GM23338 (cell line): ENCODE measurements at regions not wholly inside any gene's neighbourhood (a gene's known extent, or its start where the extent isn't known, plus 50 kb on each side); places are given as distances from the start of the nearest gene placed in this dataset.

Experiments used
- ATAC-seq: fragments of 200-7000 bp; cut with Tn5 transposase; 3 replicates; pipeline ENCODE4 v1.9.1; 2020
- DNase-seq: peaks from one replicate; pipeline ENCODE4 v3.0.0-alpha.2; 2015; ENCODE audit warnings: low spot score
- H2AFZ ChIP-seq: fragments of 200-600 bp; sonication (generic); 2 replicates; pipeline ENCODE4 v1.8.0; 2016; ENCODE audit warnings: antibody characterized with exemption, mild to moderate bottlenecking, moderate library complexity
- H3F3A ChIP-seq: fragments of 200-600 bp; sonication (generic); replicated peaks from 2 replicates; pipeline ENCODE4 v1.8.0; 2017; ENCODE audit warnings: antibody characterized with exemption, mixed run types, low read depth
- H3K27ac ChIP-seq: fragments of 200-600 bp; sonication (generic); 2 replicates; pipeline ENCODE4 v1.6.1; 2016; ENCODE audit warnings: low read depth
- H3K27me3 ChIP-seq: fragments of 200-600 bp; sonication (generic); 2 replicates; pipeline ENCODE4 v1.8.0; 2016; ENCODE audit warnings: mild to moderate bottlenecking, mixed run types, moderate library complexity; ENCODE audit not compliant: insufficient read depth
- H3K36me3 ChIP-seq: fragments of 200-600 bp; sonication (generic); 2 replicates; pipeline ENCODE4 v1.8.0; 2016; ENCODE audit warnings: mild to moderate bottlenecking; ENCODE audit not compliant: insufficient read depth
- H3K4me1 ChIP-seq: fragments of 200-600 bp; sonication (generic); 2 replicates; pipeline ENCODE4 v1.8.0; 2016; ENCODE audit warnings: mild to moderate bottlenecking, moderate library complexity; ENCODE audit not compliant: insufficient read depth
- H3K4me2 ChIP-seq: fragments of 200-600 bp; sonication (generic); 2 replicates; pipeline ENCODE4 v1.7.1; 2017; ENCODE audit warnings: mixed run types
- H3K4me3 ChIP-seq: fragments of 200-600 bp; sonication (generic); 2 replicates; pipeline ENCODE4 v1.6.1; 2016; ENCODE audit warnings: mixed run types
- H3K79me2 ChIP-seq: fragments of 200-600 bp; sonication (generic); replicated peaks from 2 replicates; pipeline ENCODE4 v1.8.0; 2017; ENCODE audit warnings: mild to moderate bottlenecking; ENCODE audit not compliant: insufficient read depth
- H3K9me2 ChIP-seq: fragments of 200-600 bp; sonication (generic); 2 replicates; pipeline ENCODE4 v1.8.0; 2017; ENCODE audit not compliant: insufficient read depth
- H4K20me1 ChIP-seq: fragments of 200-600 bp; sonication (generic); replicated peaks from 2 replicates; pipeline ENCODE4 v1.8.0; 2017; ENCODE audit warnings: mild to moderate bottlenecking; ENCODE audit not compliant: insufficient read depth
- H3K27ac Mint-ChIP-seq: 2 replicates; pipeline ENCODE4 v1.8.0; 2020; ENCODE audit warnings: inconsistent platforms, mild to moderate bottlenecking, moderate library complexity, mixed read lengths
- H3K27me3 Mint-ChIP-seq: 3 replicates; pipeline ENCODE4 v1.8.0; 2022; ENCODE audit warnings: low read depth, mild to moderate bottlenecking, moderate library complexity, mixed read lengths, inconsistent platforms; ENCODE audit not compliant: insufficient read depth, poor library complexity
- H3K36me3 Mint-ChIP-seq: 3 replicates; pipeline ENCODE4 v1.8.0; 2021; ENCODE audit warnings: low read depth, mild to moderate bottlenecking, inconsistent platforms, moderate library complexity, mixed read lengths
- H3K4me1 Mint-ChIP-seq: 3 replicates; pipeline ENCODE4 v1.8.0; 2020; ENCODE audit warnings: mild to moderate bottlenecking, inconsistent platforms, mixed read lengths
- H3K4me3 Mint-ChIP-seq: 3 replicates; pipeline ENCODE4 v1.8.0; 2021; ENCODE audit warnings: moderate library complexity, mild to moderate bottlenecking, inconsistent platforms, mixed read lengths
- H3K9me3 Mint-ChIP-seq: 3 replicates; pipeline ENCODE4 v1.8.0; 2020; ENCODE audit warnings: moderate library complexity, mild to moderate bottlenecking, inconsistent platforms, mixed read lengths
- CREB1 ChIP-seq: fragments of 250-450 bp; sonication (Bioruptor Pico); IDR thresholded peaks from 2 replicates; pipeline ENCODE4 v1.5.0; 2020; ENCODE audit warnings: low read depth, mild to moderate bottlenecking, moderate library complexity
- EZH2 ChIP-seq: fragments of 200-600 bp; sonication (generic); IDR thresholded peaks from one replicate; pipeline ENCODE4 v1.8.0; 2017; ENCODE audit warnings: antibody characterized with exemption, mild to moderate bottlenecking, low read depth; ENCODE audit not compliant: unreplicated experiment
- EZH2phosphoT487 ChIP-seq: fragments of 200-600 bp; sonication (generic); IDR thresholded peaks from one replicate; pipeline ENCODE4 v1.8.1; 2018; ENCODE audit warnings: antibody characterized with exemption; ENCODE audit not compliant: unreplicated experiment
- JUNB ChIP-seq: IDR thresholded peaks from one replicate; pipeline ENCODE4 v1.6.1; 2016; ENCODE audit warnings: antibody characterized with exemption; ENCODE audit not compliant: unreplicated experiment
- NANOG ChIP-seq: IDR thresholded peaks from 2 replicates; pipeline ENCODE4 v1.6.1; 2016; ENCODE audit warnings: antibody characterized with exemption, borderline replicate concordance
- POLR2AphosphoS5 ChIP-seq: IDR thresholded peaks from 2 replicates; pipeline ENCODE4 v1.6.1; 2016; ENCODE audit warnings: antibody characterized with exemption, low read depth
- STAT1 ChIP-seq: IDR thresholded peaks from one replicate; pipeline ENCODE4 v1.6.1; 2016; ENCODE audit warnings: antibody characterized with exemption; ENCODE audit not compliant: unreplicated experiment
- ZNF114 ChIP-seq: fragments of 250-450 bp; sonication (Bioruptor Pico); IDR thresholded peaks from 2 replicates; pipeline ENCODE4 v1.5.0; 2020; ENCODE audit warnings: mild to moderate bottlenecking, moderate library complexity
- ZNF331 ChIP-seq: fragments of 250-450 bp; sonication (Bioruptor Pico); IDR thresholded peaks from 2 replicates; pipeline ENCODE4 v1.5.0; 2020; ENCODE audit warnings: low read depth, mild to moderate bottlenecking, moderate library complexity
- TF ChIP-seq, protein P1 (sequence below): IDR thresholded peaks from 2 replicates; pipeline ENCODE4 v1.6.1; 2016; ENCODE audit warnings: antibody characterized with exemption
- TF ChIP-seq, protein P2 (sequence below), 2 experiments: fragments of 200-600 bp in 1 of 2; sonication (generic) in 1 of 2; conservative IDR thresholded peaks; 2 replicates each; pipeline versions ENCODE4 v1.5.1 to v1.6.1; 2016 to 2017; ENCODE audit warnings: antibody characterized with exemption in 2 of 2, low read depth in 2 of 2, mild to moderate bottlenecking in 2 of 2, moderate library complexity in 1 of 2
- TF ChIP-seq, protein P3 (sequence below): fragments of 250-450 bp; sonication (Bioruptor Pico); IDR thresholded peaks from 2 replicates; pipeline ENCODE4 v1.5.0; 2020; ENCODE audit warnings: mild to moderate bottlenecking, moderate library complexity
- TF ChIP-seq, protein P4 (sequence below): IDR thresholded peaks from one replicate; pipeline ENCODE4 v1.6.1; 2018; ENCODE audit warnings: antibody characterized with exemption; ENCODE audit not compliant: unreplicated experiment

DNA sequence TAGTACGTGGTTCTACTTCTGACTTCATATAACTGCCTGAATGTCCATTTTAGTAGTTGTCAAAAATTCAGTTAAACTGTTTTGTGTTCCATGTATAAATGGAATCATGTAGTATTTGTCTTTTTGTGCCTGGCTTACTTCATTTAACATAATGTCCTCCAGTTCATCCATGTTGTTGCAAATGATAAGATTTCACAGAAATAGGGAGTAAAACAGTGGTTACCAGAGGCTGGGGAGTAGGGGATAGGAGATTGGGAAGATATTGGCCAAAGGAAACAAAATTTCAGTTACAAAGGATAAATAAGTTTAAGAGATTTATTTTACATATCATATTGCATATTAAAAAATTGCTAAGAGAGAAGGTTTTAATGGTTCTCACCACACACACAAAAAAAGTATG, 425.0 kb upstream of the MEF2C start:
- Histone ChIP-seq H3K9me2 (no peaks in the 10 kb centered on the region), H3F3A (no peaks in the 10 kb centered on the region), H3K27me3 (no peaks in the 10 kb centered on the region), H3K36me3 (no peaks in the 10 kb centered on the region), H3K4me1 (no peaks in the 10 kb centered on the region), H3K27ac (no peak overlapping the region), H3K4me2 (no peak overlapping the region), H3K4me3 (no peak overlapping the region), H3K79me2 (no peaks in the 10 kb centered on the region), H2AFZ (no peak overlapping the region), H4K20me1 (no peaks in the 10 kb centered on the region)
- H3K36me3 Mint-ChIP-seq, result no peaks in the 10 kb centered on the region
- no peak for TF ChIP-seq EZH2
- TF ChIP-seq NANOG, result no peak
- TF ChIP-seq CREB1 (CRISPR knock-in tag), result no peak
- TF ChIP-seq ZNF114 (CRISPR knock-in tag), result no peak
- TF ChIP-seq, protein P1, sequence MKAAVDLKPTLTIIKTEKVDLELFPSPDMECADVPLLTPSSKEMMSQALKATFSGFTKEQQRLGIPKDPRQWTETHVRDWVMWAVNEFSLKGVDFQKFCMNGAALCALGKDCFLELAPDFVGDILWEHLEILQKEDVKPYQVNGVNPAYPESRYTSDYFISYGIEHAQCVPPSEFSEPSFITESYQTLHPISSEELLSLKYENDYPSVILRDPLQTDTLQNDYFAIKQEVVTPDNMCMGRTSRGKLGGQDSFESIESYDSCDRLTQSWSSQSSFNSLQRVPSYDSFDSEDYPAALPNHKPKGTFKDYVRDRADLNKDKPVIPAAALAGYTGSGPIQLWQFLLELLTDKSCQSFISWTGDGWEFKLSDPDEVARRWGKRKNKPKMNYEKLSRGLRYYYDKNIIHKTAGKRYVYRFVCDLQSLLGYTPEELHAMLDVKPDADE, result no peak
- TF ChIP-seq ZNF331 (CRISPR knock-in tag), result no peak
- TF ChIP-seq EZH2phosphoT487, result no peak
- TF ChIP-seq JUNB, result no peak
- TF ChIP-seq, protein P2, sequence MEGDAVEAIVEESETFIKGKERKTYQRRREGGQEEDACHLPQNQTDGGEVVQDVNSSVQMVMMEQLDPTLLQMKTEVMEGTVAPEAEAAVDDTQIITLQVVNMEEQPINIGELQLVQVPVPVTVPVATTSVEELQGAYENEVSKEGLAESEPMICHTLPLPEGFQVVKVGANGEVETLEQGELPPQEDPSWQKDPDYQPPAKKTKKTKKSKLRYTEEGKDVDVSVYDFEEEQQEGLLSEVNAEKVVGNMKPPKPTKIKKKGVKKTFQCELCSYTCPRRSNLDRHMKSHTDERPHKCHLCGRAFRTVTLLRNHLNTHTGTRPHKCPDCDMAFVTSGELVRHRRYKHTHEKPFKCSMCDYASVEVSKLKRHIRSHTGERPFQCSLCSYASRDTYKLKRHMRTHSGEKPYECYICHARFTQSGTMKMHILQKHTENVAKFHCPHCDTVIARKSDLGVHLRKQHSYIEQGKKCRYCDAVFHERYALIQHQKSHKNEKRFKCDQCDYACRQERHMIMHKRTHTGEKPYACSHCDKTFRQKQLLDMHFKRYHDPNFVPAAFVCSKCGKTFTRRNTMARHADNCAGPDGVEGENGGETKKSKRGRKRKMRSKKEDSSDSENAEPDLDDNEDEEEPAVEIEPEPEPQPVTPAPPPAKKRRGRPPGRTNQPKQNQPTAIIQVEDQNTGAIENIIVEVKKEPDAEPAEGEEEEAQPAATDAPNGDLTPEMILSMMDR (conservative IDR thresholded peaks at IDR 0.05; ENCODE audit: low read depth in 2 of 2), result no peak
- TF ChIP-seq, protein P3, sequence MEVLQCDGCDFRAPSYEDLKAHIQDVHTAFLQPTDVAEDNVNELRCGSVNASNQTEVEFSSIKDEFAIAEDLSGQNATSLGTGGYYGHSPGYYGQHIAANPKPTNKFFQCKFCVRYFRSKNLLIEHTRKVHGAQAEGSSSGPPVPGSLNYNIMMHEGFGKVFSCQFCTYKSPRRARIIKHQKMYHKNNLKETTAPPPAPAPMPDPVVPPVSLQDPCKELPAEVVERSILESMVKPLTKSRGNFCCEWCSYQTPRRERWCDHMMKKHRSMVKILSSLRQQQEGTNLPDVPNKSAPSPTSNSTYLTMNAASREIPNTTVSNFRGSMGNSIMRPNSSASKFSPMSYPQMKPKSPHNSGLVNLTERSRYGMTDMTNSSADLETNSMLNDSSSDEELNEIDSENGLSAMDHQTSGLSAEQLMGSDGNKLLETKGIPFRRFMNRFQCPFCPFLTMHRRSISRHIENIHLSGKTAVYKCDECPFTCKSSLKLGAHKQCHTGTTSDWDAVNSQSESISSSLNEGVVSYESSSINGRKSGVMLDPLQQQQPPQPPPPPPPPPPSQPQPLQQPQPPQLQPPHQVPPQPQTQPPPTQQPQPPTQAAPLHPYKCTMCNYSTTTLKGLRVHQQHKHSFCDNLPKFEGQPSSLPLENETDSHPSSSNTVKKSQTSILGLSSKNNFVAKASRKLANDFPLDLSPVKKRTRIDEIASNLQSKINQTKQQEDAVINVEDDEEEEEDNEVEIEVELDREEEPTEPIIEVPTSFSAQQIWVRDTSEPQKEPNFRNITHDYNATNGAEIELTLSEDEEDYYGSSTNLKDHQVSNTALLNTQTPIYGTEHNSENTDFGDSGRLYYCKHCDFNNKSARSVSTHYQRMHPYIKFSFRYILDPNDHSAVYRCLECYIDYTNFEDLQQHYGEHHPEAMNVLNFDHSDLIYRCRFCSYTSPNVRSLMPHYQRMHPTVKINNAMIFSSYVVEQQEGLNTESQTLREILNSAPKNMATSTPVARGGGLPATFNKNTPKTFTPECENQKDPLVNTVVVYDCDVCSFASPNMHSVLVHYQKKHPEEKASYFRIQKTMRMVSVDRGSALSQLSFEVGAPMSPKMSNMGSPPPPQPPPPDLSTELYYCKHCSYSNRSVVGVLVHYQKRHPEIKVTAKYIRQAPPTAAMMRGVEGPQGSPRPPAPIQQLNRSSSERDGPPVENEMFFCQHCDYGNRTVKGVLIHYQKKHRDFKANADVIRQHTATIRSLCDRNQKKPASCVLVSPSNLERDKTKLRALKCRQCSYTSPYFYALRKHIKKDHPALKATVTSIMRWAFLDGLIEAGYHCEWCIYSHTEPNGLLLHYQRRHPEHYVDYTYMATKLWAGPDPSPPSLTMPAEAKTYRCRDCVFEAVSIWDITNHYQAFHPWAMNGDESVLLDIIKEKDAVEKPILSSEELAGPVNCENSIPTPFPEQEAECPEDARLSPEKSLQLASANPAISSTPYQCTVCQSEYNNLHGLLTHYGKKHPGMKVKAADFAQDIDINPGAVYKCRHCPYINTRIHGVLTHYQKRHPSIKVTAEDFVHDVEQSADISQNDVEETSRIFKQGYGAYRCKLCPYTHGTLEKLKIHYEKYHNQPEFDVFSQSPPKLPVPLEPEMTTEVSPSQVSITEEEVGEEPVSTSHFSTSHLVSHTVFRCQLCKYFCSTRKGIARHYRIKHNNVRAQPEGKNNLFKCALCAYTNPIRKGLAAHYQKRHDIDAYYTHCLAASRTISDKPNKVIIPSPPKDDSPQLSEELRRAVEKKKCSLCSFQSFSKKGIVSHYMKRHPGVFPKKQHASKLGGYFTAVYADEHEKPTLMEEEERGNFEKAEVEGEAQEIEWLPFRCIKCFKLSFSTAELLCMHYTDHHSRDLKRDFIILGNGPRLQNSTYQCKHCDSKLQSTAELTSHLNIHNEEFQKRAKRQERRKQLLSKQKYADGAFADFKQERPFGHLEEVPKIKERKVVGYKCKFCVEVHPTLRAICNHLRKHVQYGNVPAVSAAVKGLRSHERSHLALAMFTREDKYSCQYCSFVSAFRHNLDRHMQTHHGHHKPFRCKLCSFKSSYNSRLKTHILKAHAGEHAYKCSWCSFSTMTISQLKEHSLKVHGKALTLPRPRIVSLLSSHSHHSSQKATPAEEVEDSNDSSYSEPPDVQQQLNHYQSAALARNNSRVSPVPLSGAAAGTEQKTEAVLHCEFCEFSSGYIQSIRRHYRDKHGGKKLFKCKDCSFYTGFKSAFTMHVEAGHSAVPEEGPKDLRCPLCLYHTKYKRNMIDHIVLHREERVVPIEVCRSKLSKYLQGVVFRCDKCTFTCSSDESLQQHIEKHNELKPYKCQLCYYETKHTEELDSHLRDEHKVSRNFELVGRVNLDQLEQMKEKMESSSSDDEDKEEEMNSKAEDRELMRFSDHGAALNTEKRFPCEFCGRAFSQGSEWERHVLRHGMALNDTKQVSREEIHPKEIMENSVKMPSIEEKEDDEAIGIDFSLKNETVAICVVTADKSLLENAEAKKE (CRISPR knock-in tag), result no peak
- TF ChIP-seq, protein P4, sequence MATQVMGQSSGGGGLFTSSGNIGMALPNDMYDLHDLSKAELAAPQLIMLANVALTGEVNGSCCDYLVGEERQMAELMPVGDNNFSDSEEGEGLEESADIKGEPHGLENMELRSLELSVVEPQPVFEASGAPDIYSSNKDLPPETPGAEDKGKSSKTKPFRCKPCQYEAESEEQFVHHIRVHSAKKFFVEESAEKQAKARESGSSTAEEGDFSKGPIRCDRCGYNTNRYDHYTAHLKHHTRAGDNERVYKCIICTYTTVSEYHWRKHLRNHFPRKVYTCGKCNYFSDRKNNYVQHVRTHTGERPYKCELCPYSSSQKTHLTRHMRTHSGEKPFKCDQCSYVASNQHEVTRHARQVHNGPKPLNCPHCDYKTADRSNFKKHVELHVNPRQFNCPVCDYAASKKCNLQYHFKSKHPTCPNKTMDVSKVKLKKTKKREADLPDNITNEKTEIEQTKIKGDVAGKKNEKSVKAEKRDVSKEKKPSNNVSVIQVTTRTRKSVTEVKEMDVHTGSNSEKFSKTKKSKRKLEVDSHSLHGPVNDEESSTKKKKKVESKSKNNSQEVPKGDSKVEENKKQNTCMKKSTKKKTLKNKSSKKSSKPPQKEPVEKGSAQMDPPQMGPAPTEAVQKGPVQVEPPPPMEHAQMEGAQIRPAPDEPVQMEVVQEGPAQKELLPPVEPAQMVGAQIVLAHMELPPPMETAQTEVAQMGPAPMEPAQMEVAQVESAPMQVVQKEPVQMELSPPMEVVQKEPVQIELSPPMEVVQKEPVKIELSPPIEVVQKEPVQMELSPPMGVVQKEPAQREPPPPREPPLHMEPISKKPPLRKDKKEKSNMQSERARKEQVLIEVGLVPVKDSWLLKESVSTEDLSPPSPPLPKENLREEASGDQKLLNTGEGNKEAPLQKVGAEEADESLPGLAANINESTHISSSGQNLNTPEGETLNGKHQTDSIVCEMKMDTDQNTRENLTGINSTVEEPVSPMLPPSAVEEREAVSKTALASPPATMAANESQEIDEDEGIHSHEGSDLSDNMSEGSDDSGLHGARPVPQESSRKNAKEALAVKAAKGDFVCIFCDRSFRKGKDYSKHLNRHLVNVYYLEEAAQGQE, result no peak
- no peak for TF ChIP-seq POLR2AphosphoS5
- TF ChIP-seq STAT1, result no peak
- H3K9me3 Mint-ChIP-seq, result no peaks in the 10 kb centered on the region; the same call in 2 of the 3 replicates
- no peak overlapping the region for H3K4me3 Mint-ChIP-seq
- H3K27ac Mint-ChIP-seq, result no peak overlapping the region
- ATAC-seq (no peak), DNase-seq (no peak)
- H3K27me3 Mint-ChIP-seq, result no peaks in the 10 kb centered on the region
- H3K4me1 Mint-ChIP-seq, result peaks cover 2% of the 10 kb centered on the region; the same call in 2 of the 3 replicates
